Epidermal melanocyte (primary cell): ENCODE measurements at regions not wholly inside any gene's neighbourhood (a gene's known extent, or its start where the extent isn't known, plus 50 kb on each side); places are given as distances from the start of the nearest gene placed in this dataset.
"Not testable (repeated sequence)": the region's sequence is repeated elsewhere in the genome, so short reads cannot be mapped to it uniquely, and the experiment has no call there.

ENCODE experiments used
- DNase-seq: peaks from one replicate; pipeline ENCODE4 v3.0.0; 2011; ENCODE audit warnings: low spot score; ENCODE audit not compliant: insufficient read length

DNA sequence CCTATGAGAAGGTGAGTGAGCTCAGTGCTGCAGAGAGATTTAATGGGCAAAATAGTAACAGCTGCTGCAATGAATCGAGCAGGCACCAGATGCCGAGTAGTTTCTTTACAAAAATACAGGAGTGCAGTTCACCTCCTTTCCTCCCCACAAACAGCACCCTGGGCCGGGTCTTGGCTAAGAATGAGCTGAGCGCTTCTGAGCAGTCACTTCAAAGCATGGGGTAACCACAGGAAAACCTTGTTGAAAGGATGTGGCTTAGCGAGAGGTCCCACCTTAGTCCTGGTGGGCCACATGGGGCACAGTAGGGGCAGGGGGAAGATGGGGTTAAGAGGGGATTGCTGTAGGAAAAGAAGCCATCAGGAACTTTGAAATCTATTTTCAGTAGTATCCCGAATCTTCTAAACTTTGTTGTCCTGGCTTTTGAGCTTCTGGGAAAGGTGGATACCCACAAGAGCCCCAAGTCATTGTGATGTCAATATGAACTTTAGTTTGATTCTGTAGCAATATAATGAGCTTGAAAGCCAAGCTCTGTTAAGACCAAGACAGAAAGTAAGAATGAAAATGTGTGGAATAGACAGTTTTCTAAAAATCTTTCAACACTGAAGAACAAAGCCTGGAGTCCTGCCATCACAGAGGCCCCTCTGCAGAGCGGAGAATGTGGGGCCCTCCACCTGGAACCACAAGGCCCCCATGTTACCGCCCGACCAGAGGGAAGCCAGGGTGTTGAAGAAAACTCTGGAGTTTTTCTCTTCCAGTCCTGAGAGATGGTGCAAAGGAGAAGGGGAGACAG is 101.0 kb upstream of the ZNF236 start:
- DNase-seq: no peak

DNA sequence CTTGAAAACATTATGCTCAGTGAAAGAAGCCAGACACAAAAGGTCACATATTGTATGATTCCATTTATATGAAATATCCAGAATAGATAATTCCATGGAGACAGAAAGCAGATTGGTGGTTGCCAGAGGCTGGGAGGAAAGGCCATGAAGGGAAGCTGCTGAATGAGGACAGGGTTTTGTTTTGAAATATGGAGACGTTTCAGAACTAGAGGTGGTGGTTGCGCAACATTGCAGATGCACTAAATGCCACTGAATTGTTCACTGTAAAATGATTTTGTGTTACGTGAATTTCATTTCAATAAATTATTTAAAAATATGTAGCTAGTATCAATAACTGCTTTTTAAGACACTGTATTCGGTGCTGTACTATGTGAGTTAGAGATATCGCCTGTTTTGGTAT is 101.7 kb upstream of the ZNF236 start:
- no peak for DNase-seq

DNA sequence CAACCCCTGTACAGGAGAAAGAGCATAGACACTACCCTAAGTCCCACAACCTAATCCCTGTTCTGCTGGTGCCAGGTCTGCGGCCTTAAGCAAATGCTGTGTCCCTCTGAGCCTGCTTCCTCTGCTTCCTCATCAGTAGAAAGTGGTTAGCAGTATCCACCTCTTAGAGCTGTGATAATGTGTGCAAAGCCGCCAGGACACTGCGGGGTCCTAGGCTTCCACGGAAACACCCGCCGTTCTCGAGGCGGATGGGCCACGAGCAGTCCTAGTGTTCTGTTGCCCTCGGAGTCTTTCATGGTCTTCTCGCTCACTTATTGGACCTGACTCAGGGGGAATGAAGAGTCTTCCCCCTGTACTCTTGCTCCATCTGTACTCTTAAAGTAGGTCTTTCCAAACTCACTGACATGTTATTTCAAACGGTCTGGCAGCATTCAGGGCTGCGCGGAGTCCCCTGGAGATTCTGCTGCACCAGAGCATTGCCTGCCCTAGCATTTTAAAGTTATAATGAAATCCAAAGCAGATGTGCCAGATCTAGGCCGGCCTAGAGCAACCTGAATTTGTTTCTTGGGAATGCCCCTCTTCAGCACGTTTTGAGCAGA is 107.2 kb upstream of the ZNF236 start:
- no peak for DNase-seq

DNA sequence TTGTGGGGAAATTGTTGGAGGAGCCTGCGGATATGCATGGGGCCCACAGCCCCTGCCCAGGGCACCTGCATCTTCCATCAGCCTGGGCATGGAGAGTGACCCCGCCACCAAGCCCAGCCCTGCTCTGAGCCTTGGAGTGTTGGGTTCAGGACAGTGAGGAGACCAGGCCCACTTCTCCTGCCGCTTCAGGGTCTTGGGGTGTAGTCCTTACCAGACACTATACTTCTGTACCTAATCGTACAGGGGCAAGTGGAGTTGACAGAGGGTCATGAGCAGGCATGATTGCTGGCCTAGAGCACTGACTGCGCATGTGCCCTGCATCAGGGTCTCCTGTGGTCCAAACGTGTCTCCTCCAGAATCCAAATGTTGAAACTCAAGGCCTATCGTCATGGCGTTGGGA is 108.9 kb upstream of the ZNF236 start:
- no peak for DNase-seq

DNA sequence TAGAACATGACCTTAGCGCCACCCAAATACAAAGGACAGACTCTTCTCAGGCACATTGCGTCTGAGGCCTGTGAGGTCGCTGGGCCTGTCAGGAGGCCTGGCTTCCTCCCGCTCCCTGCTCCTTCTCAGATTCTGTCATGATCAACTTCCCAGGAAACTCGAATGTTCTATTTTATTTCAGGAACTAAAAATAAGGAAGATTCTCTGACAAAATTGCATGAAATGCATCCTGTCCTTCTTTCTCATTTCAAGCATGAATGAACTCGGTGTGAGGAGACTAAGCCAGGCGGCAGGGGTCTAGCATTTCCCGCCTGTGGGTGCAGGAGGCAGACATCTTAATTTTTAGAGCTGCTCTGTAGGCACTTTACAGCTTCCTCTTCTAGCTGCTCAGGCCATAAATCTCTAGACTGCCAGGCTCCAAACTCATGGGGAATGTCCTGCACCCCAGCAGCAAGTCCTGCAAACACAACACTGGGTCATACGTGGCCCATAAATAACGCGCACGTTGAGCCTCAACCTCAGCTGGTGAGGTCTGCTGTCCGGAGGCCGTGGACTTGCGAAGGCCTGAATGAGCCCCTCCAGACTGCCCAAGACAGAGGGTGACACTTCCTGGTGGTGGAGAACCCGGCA is 109.7 kb upstream of the ZNF236 start:
- DNase-seq: no peak

DNA sequence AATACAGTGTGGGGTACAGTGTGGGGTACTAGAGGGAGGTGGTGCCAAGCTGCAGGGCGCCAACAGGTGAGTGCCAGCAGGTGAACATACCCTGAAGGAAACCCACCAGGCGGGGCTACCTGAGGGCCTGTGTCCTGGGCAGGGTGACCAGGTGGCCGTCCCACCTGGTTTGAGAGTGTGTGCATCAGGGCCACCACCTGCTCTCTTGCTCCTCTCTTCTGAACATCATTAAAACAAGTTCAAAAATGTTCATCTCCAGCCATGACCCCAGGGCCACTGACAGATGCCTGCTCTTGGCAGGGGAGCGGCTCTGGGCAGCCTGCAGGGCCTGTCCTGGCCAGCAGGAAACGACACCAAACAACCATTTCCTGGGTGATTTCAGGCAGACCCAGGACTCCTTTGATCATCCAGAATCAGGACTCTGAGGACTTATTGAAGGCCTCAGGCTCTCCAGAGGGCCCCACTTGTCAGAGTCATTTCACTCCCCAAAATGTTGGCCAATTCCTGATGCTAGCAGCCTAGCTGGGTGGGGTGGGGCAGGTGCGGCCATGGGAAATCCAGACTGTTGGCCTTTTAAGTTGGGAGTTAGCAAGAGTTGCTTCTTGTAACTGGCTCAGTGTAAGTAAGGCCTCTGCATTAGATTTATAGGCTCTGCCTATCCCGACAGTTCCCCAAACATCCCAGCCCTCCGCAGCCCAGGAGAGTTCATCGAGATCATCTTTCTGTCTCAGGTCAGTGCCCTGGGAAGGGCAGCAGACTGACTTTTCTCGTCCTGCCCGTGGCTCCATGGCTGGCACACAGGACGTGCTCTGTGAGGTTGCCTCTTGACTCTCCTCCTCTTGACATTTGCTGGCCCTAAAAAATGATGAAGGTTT is 111.5 kb upstream of the ZNF236 start:
- no peak for DNase-seq

DNA sequence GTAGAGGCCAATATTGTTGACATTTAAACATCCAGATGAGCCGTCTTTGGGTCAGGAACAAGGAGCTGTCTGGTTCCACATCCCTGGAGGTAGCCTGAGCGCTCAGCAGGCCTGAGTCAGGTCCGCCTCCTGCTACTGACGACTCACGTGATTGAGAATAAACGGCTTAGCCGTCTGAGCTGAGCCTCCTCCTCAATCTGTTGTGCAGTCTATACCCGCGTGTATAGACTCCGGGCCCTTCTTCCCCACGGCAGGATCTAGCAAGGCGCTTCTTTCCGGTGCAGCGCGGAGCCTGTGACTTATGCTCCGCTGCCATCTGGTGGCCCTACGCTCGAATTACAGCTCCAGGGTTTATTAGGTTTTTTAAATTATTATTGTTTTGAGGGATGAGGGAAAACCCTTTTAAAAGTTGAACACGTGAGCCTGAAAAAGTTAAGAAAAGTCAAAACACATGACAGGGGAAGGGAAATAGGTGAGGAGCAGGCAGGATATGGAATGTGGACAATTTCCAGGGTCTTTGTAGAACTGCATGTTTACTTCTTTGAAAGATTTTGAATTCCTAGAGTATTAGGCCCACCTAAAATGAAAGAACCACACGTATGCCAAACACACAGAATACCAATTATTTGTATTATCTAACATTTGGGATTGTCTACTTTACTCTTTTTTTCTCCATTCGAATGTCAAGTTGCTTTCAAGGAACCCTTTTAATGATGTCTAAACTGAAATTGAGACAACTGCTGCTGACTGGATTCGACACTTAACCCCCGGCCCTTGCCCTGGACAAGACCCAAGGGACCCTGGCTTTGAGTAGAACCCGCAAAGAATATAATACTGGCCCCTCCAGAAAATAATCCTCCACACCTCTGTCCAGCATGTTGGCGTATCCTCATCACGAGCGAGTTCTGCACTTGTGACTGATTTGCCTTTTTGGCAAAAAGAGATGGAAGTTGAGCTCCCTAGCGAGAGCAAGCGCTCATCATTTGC is 112.4 kb upstream of the ZNF236 start:
- DNase-seq: peak; percentile 68

DNA sequence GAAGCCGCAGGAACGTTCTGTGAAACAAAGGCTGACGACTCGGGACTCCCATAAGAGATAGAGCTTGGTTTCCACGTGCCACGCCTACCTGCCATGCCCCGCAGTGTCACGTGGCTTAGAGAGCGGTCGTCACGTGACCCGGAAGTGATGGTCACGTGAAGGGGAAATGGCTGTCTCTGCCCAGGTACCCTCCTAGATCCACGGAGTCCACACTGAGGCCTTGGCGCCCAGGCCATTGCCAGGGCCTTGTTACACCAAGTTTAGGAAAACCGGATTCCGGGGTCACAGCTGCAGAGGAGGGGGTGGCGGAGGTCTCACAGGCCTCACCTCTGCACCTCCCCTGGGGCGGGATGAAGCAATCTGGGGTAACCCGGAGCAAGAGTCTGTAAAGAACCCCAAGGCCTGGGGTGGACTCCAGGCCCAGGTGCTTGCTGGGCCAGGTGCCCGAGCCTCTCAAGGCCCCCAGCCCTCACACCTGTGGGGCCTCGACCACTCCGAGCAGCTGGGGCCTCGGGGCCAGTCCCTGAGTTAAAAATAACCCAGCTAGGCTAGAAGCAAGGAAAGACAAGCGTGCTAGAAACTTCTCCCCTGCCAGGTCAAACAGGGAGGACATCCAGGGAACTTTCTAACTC is 113.5 kb upstream of the ZNF236 start:
- DNase-seq: no peak

DNA sequence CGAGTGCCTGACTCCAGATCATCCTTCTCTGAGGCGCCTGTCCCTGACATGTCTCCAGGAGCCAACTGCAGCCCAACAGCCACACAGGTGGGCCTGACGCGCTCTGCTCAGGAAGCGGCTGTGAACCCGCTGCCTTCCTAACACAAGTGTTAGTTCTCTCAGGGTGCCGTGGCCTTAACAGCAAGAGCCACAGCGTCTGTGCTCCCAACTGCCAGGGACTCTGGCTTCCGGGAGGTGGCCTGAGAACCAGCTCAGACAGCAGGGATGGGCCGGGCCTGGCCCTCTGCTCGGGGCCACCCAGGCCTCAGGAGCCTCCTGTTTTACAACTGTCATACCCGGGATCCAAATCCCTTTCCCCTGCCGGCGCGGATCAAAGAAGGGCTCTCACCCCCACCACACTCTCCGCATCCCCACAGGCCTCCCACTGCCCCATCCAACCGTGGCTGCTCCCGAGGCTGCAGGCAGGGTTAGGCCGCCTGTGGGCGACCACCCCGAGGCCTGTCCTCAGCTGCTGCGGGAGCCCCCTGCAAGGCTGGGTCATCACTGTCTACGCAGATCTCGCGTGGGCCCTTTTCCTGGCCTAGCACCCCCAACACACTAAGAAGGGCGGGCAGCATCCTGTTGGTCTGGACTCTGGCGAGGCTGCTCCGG is 114.2 kb upstream of the ZNF236 start:
- no peak for DNase-seq

DNA sequence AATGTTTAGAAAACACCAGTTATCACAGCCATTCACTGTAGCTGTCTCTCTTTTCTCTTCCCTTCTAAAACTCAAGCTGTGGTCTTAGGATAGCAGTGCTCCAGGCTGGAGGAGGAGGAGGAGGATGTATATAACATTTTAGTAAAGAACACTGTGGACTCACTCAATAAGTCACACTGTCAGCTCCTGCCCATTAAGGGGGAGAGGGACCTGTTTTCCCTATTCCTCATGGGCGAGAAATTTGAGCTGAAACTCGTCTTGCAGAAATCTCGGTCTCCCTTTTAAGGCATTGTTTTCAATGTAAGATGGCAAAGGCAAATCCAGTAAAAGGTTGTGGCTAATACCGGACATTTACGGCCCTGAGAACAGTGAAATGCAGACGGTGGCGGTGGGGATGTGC is 114.8 kb upstream of the ZNF236 start:
- no peak for DNase-seq

DNA sequence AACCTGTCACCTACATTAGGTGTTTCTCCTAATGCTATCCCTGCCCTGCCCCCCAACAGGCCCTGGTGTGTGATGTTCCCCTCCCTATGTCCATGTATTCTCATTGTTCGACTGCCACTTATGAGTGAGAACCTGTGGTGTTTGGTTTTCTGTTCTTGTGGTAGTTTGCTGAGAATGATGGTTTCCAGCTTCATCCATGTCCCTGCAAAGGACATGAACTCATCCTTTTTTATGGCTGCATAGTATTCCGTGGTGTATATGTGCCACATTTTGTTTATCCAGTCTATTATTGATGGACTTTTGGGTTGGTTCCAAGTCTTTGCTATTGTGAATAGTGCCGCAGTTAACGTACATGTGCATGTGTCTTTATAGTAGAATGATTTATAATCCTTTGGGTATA is 117.8 kb upstream of the ZNF236 start:
- DNase-seq: not testable (repeated sequence)

DNA sequence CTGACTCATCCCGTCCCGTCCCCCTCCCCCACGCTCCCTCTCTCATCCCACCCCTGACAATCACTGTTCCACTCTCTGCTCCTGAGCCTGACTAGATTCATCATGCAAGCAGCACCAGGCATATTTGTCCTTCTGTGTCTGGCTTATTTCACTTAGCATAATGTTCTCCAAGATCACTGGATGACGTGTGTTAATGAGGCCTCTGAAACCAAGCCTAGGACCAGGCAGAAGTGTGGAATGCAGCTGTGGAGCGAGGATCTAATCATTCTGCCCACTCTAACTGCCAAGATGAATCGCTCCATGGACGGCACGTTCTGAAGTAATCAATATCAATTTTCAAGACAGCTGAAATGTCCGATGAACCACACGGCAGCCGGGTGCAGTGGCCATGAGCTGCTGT is 122.4 kb upstream of the ZNF236 start:
- no peak for DNase-seq

DNA sequence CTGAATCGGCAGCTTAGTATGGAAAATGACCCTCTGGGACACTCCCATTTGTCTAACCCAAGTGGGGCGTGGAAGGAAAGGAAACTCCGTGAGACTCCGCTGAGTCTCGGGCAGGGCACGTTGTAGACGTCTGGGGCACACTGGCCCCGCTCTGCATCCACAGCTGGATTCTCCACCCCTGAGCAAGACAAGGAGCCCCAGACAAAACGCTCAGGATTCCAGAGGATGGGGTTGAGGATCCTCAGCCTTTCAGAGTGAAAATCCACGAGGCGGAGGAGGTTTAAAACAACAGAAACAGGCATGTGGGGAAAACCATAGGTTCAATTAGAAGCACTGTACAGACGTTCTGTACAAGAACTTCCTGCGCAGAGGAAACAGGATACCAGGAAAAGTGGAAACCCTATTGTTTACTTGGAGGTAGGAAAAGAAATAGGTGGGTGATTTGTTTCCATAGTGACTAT is 124.9 kb upstream of the ZNF236 start:
- DNase-seq: no peak

DNA sequence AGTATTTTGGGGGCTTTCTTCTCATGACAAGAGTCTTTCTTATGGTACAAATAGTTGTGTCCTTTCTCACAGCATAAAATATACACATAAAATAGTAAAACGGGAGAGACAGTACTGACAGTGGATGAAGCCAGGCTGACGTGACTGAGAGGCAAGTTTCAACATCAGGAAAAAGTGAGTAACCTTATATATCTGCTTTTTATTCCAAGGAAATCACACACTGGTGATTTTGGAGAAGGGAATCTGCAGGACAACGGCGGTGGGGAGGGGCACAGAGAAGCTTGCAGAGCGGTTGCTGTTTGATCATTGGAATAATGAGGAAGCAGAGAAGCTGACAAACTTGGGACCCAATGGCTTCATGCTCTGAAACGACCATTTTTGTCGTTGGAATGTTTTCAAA is 130.6 kb upstream of the ZNF236 start:
- DNase-seq: no peak

DNA sequence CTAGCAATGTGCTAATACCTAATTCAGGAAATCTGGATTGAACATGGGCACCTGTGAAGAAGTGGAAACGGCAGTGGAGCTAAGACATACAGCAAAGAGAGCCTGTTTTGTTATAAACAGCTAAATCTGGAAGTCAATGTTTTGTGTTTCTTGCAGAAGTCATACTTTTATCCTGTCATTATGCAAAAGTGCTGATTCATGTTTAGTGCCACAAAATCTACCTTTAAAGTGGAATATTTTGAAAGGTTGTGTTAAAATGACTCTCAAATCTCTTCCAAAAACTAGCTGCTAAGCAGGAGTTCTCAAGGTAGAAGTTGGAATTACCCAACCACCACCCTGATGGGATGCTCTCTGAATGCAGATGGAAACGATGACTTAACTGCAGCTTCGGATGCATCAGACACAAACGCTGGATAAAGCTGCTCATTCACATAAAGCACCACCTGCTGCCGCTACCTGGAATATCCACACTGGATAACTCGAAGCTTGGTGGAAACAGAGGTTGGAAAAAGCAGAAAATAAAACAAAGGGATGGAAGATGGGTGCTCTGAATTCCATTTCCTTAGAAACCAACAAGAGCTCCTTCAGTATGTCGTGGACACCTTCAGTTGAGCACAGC is 132.6 kb upstream of the ZNF236 start:
- DNase-seq: no peak

DNA sequence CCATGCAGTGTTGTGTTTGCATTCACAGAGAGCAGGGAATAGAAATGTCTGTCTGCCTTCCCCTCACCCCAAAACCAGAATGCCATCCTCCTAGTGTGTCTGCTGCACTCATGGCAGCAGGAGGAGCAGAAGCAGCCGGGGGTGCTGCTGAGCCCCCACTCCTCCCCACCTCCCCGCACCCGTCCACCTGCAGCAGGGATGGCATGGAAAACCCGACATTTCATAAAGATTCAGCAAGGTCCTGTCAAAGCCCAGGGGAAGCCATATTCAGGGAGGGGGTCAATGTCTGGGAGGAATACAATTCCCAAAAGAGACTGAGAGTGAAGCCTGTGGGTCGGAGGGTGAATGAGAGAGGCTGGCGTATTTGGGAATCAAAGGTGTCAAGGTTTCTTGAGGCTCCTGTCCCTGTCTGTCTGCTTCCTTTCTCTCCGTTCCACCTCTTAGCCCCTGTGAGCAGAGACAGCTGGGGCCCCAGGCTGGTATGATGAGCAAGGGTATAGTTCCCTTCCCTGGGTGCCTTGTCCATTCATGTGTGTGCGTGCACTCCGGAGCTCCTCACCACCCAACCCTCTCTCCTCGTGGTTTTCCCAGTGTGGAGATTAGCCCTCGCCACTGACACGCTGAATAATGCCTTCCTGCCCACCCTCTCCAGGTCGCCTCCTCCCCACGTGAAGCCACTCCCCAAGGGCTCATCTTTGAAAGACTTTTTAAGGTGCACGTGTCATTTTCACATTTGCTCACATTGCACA is 133.5 kb upstream of the ZNF236 start:
- no peak for DNase-seq

DNA sequence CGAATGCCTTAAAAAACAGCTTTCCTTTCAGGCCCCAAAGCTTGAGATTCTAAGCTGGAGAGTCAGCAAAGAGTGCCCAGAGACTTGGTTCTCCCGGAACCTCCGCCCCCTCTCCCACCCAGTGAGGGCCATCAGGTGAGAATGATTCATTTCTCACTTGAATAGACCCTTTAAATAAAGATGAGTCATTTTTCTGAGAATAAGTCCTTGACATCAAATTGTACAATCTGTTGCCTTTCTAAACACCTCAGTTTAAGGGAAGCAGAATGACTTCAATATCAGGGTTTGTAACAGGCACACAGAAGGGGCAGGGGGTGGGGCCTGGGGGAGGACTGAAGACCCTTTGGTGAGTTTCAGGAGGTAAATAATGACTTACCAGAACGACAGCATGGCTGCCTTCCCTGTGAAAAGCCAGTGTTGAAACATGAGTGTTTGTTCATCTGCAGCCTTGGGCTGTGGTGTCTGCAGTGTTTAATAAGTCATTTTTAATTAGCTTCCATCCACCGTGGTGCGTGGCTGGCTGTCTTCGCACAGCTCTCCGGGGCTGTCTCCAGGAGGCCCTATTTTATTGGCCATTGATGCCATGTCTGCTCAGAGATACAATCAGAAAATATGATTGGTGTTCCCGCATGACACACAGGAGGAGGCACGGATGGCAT is 134.9 kb upstream of the ZNF236 start:
- no peak for DNase-seq

DNA sequence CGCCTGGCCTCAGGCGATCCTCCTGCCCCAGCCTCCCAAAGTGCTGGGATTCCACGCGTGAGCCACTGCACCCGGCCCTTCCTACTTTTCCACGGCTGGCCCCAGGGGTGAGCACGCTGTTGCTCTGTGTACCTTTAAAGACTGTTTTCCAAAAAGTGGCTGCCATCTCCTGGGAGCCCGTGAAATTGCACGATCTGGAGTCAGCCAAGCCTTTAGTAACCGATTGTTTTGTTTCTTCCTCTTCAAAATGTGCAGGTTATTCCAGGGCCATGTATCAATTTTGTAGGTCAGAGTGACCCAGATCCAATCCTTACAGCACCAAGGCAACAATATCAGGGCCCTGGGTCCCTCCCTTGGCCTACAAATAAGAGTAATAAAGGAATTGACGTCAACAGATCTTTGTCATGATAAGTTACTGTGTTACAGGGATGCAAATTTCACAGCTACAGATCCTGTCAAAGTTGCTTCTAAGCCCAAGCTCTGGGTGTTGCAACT is 135.6 kb upstream of the ZNF236 start:
- peak; percentile 70 for DNase-seq
